Brain microvascular endothelial cell (primary cell): ENCODE measurements at regions not wholly inside any gene's neighbourhood (a gene's known extent, or its start where the extent isn't known, plus 50 kb on each side); places are given as distances from the start of the nearest gene placed in this dataset.
A peak's percentile ranks its signal among the peaks of the same experiment; 100 is the strongest.
"Not testable (repeated sequence)": the region's sequence is repeated elsewhere in the genome, so short reads cannot be mapped to it uniquely, and the experiment has no call there.

ENCODE experiments used
- DNase-seq: peaks from one replicate; pipeline ENCODE4 v3.0.0-alpha.2; 2020
- H3K27ac ChIP-seq: fragments of 250-450 bp; sonication (Bioruptor Pico); 2 replicates; pipeline ENCODE4 v1.5.1; 2020; ENCODE audit warnings: mild to moderate bottlenecking, moderate library complexity
- H3K27me3 ChIP-seq: fragments of 250-450 bp; sonication (Bioruptor Pico); replicated peaks from 2 replicates; pipeline ENCODE4 v1.5.1; 2020; ENCODE audit warnings: mild to moderate bottlenecking
- H3K36me3 ChIP-seq: fragments of 250-450 bp; sonication (Bioruptor Pico); replicated peaks from 2 replicates; pipeline ENCODE4 v1.5.1; 2020; ENCODE audit warnings: mild to moderate bottlenecking
- H3K4me3 ChIP-seq: 2 replicates; pipeline ENCODE4 v1.5.1; 2011; ENCODE audit warnings: low read depth, mild to moderate bottlenecking, control low read depth, low read length, moderate library complexity
- CTCF ChIP-seq: IDR thresholded peaks from 2 replicates; pipeline ENCODE4 v1.5.1; 2011; ENCODE audit warnings: low read depth, mild to moderate bottlenecking, moderate library complexity, low read length, control low read depth, inconsistent platforms; ENCODE audit errors: missing control alignments
- in situ Hi-C: cut with HindIII; loops from 2 replicates; pipeline ENCODE4 v1.10.0; 2017; ENCODE audit warnings: low sequenced_read_pairs, low pct_ligation_motif_present

GRCh38 chr3:81998907-81999306 lies 237.5 kb upstream of the GBE1 start:
- in situ Hi-C loops = no loop called here
- Histone ChIP-seq H3K27ac (no peak overlapping the region), H3K27me3 (no peaks in the 10 kb centered on the region), H3K4me3 (no peak overlapping the region), H3K36me3 (no peaks in the 10 kb centered on the region)
- DNase-seq = no peak
- TF ChIP-seq CTCF = no peak

DNA sequence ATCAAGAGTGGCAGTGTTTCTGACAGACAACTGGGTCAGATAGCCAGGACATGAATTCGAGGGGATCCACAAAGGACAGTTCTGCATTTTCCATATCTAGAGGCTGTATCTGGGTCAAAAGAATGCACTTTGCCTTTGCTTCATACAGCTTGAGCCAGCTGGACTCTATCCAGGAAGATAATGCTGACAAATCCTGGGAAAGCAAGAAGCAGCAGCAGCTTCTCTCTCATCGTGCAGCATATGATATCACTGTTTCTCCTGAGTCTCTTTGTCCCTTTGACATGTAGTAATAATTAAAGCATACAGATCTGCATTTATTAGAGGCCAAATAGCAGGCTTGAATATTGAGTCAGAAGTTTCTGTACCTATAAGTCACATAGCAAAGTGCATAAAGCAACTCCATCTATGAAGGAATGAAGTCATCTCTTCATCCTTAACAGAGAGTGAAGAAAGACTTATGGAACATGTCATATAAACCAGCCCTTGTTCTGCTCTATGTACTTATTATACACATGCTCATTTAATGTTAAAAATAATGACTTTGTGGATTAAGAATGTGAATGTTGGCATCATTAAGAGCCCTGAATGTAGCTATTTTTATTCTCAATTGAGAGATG lies 236.8 kb upstream of the GBE1 start:
- no peak for TF ChIP-seq CTCF
- Histone ChIP-seq H3K27ac (no peak overlapping the region), H3K36me3 (no peaks in the 10 kb centered on the region), H3K27me3 (no peaks in the 10 kb centered on the region), H3K4me3 (no peak overlapping the region)
- in situ Hi-C loops = no loop called here
- peak; percentile 55 for DNase-seq

GRCh38 chr3:81997390-81997789 lies 235.9 kb upstream of the GBE1 start:
- TF ChIP-seq CTCF = no peak
- Histone ChIP-seq H3K4me3 (no peak overlapping the region), H3K36me3 (no peaks in the 10 kb centered on the region), H3K27me3 (no peaks in the 10 kb centered on the region), H3K27ac (no peak overlapping the region)
- DNase-seq = no peak
- in situ Hi-C loops = no loop called here

GRCh38 chr3:81995329-81995728 lies 233.9 kb upstream of the GBE1 start:
- TF ChIP-seq CTCF = peak; percentile 10
- Histone ChIP-seq H3K36me3 (no peaks in the 10 kb centered on the region), H3K27me3 (no peaks in the 10 kb centered on the region), H3K4me3 (no peak overlapping the region), H3K27ac (no peak overlapping the region)
- DNase-seq = no peak
- in situ Hi-C loops = no loop called here

GRCh38 chr3:81989758-81990157 lies 228.3 kb upstream of the GBE1 start:
- H3K27ac ChIP-seq = no peak overlapping the region
- H3K36me3 ChIP-seq = no peaks in the 10 kb centered on the region
- no peak overlapping the region for H3K4me3 ChIP-seq
- no peaks in the 10 kb centered on the region for H3K27me3 ChIP-seq
- in situ Hi-C loops = no loop called here
- TF ChIP-seq CTCF = no peak
- DNase-seq = no peak

DNA sequence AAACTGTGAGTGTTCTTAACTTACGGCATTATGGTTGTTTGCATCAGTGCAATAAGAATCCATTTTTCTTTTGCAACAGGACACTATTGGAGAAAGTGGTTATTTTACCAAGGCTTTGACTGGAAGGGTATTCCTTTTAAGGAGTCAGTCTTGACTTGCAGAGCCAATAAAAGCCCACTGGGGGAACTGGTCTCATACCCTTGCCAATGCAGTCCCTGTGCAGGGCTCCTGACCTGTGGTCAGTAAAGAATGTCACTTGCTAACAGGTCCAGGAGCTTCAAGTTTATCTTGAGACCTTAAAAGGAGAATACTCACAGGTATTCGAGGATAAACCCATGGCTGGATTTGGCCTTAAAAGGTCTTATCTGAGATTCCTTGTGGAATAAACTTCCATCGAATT lies 227.8 kb upstream of the GBE1 start:
- H3K4me3 ChIP-seq = no peak overlapping the region
- in situ Hi-C loops = no loop called here
- H3K27ac ChIP-seq = no peak overlapping the region
- H3K27me3 ChIP-seq = no peaks in the 10 kb centered on the region
- no peaks in the 10 kb centered on the region for H3K36me3 ChIP-seq
- DNase-seq = no peak
- no peak for TF ChIP-seq CTCF

- H3K27ac ChIP-seq, H3K27me3 ChIP-seq, H3K36me3 ChIP-seq, DNase-seq, H3K4me3 ChIP-seq, in situ Hi-C loops: not testable (repeated sequence)
These were observed 226.0 kb upstream of the GBE1 start for GRCh38 chr3:81987412-81987811.
